Breast epithelium (tissue), 4 donors: ENCODE measurements at regions not wholly inside any gene's neighbourhood (a gene's known extent, or its start where the extent isn't known, plus 50 kb on each side); places are given as distances from the start of the nearest gene placed in this dataset.

Experiments used
- DNase-seq, 2 donors: peaks; one replicate each; pipeline ENCODE4 v3.0.0-alpha.2; 2019; ENCODE audit warnings: low spot score in 2 of 2
- H3K27ac ChIP-seq, 2 donors: fragments of 200-600 bp; sonication (generic) in 1 of 2; one replicate each; pipeline ENCODE4 v1.5.1; 2016 to 2019; ENCODE audit warnings: mild to moderate bottlenecking in 1 of 2
- H3K27me3 ChIP-seq, 2 donors: fragments of 200-600 bp; sonication (generic) in 1 of 2; one replicate each; pipeline versions ENCODE4 v1.5.1 to v1.6.0; 2017 to 2019; ENCODE audit warnings: control low read depth in 1 of 2, mild to moderate bottlenecking in 1 of 2
- H3K36me3 ChIP-seq: fragments of 200-600 bp; one replicate; pipeline ENCODE4 v1.5.1; 2019
- H3K4me1 ChIP-seq, 2 donors: fragments of 200-600 bp; sonication (generic); one replicate each; pipeline ENCODE4 v1.5.1; 2016 to 2019; ENCODE audit warnings: control low read depth in 1 of 2
- H3K4me3 ChIP-seq, 3 donors: fragments of 200-600 bp; sonication (generic); 1 replicate in 2 of 3; 2 replicates in 1 of 3; pipeline ENCODE4 v1.5.1; 2016 to 2019; ENCODE audit warnings: mild to moderate bottlenecking in 3 of 3, moderate library complexity in 2 of 3
- H3K9me3 ChIP-seq, 2 donors: fragments of 200-600 bp; sonication (generic) in 1 of 2; one replicate each; pipeline ENCODE4 v1.5.1; 2016 to 2019; ENCODE audit warnings: control low read depth in 1 of 2
- CTCF ChIP-seq, 3 donors: fragments of 450-650 bp; IDR thresholded peaks; one replicate each; pipeline ENCODE4 v1.5.1; 2016 to 2017; ENCODE audit warnings: antibody characterized with exemption in 3 of 3, mild to moderate bottlenecking in 3 of 3, moderate library complexity in 3 of 3
- POLR2A ChIP-seq: fragments of 450-650 bp; IDR thresholded peaks from one replicate; pipeline ENCODE4 v1.6.1; 2016; ENCODE audit warnings: antibody characterized with exemption, mild to moderate bottlenecking, moderate library complexity
- POLR2AphosphoS5 ChIP-seq, 3 donors: sonication (generic); formaldehyde crosslinking; IDR thresholded peaks; one replicate each; pipeline ENCODE4 v1.6.1; 2017; ENCODE audit warnings: antibody characterized with exemption in 3 of 3
- intact Hi-C: fragments of 100-400 bp; cut with DNase I; formaldehyde crosslinking; loops from one replicate; pipeline ENCODE4 v1.15.1; 2023; ENCODE audit warnings: low total_unique reads

GRCh38 chr1:222334026-222334680 lies 213.8 kb downstream of the HHIPL2 start:
- Histone ChIP-seq H3K36me3 (no peaks in the 10 kb centered on the region), H3K9me3 (no peaks in the 10 kb centered on the region), H3K27me3 (no peaks in the 10 kb centered on the region), H3K27ac (no peak overlapping the region), H3K4me1 (no peaks in the 10 kb centered on the region), H3K4me3 (no peak overlapping the region)
- DNase-seq = no peak
- TF ChIP-seq POLR2A = no peak
- no peak for TF ChIP-seq POLR2AphosphoS5 (IDR thresholded peaks at IDR 0.05)
- no peak for TF ChIP-seq CTCF (IDR thresholded peaks at IDR 0.05)
- intact Hi-C loops = no loop called here

DNA sequence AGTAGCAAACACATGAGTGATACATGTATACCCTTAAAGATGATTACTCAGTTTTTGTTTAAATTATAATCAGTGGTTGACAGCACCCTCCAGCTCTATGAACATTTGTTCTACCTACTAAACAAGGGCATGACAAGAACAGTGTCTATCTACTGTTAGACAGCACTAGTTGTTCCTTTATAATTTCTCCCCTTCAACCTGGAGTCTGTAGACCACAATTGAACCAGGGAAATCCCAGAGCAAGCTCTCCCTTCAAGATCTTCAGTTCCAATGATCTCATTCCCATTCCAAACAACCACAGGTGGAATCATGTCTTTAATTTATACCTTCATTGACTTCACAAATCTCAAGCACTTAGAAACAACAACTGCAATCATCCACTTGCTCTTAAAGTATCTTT lies 216.1 kb downstream of the HHIPL2 start:
- intact Hi-C loops = no loop called here
- Histone ChIP-seq H3K36me3 (no peaks in the 10 kb centered on the region), H3K27ac (no peak overlapping the region), H3K27me3 (no peaks in the 10 kb centered on the region), H3K9me3 (no peaks in the 10 kb centered on the region), H3K4me3 (no peak overlapping the region), H3K4me1 (no peaks in the 10 kb centered on the region)
- no peak for DNase-seq
- TF ChIP-seq CTCF (IDR thresholded peaks at IDR 0.05) (no peak), POLR2AphosphoS5 (IDR thresholded peaks at IDR 0.05) (no peak), POLR2A (no peak)

- H3K36me3 ChIP-seq = no peaks in the 10 kb centered on the region
- no peak for DNase-seq
- no peaks in the 10 kb centered on the region for H3K9me3 ChIP-seq
- no peak overlapping the region for H3K27ac ChIP-seq
- no peaks in the 10 kb centered on the region for H3K4me1 ChIP-seq
- H3K27me3 ChIP-seq = no peaks in the 10 kb centered on the region
- intact Hi-C loops = no loop called here
- H3K4me3 ChIP-seq = no peak overlapping the region
- no peak for TF ChIP-seq CTCF (IDR thresholded peaks at IDR 0.05)
- TF ChIP-seq POLR2AphosphoS5 (IDR thresholded peaks at IDR 0.05) = no peak
- TF ChIP-seq POLR2A = no peak
Measured at GRCh38 chr1:222331340-222331739, 216.6 kb downstream of the HHIPL2 start.

DNA sequence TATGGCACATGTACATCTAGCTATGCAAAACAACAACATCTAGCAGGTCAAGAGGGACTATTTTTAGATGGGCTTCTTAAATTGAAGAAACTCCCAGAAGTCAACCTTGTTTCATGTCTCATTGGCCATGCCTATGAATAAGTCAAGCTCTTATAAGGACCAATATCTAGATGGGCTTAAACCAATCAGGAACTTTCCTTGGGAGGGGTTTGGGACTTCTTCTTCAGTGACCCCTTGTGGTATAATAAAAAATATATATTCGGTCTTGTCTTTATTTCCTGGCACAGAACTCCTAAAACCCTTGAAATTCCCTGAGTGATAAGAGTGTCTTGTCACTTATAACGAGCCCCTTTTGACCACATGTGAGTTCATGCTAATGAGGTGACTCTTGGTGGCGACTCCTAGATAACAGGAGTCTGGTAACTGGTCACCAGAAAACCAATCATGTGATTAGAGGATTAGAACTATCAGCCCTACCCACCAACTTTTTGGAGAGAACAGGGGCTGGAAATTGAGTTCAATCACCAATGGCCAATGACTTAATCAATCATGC lies 218.3 kb downstream of the HHIPL2 start:
- Histone ChIP-seq H3K36me3 (no peaks in the 10 kb centered on the region), H3K27me3 (no peaks in the 10 kb centered on the region), H3K27ac (no peak overlapping the region), H3K4me3 (no peak overlapping the region), H3K4me1 (no peaks in the 10 kb centered on the region), H3K9me3 (no peaks in the 10 kb centered on the region)
- DNase-seq = no peak
- intact Hi-C loops = no loop called here
- TF ChIP-seq CTCF (IDR thresholded peaks at IDR 0.05) (no peak), POLR2A (no peak), POLR2AphosphoS5 (IDR thresholded peaks at IDR 0.05) (no peak)

DNA sequence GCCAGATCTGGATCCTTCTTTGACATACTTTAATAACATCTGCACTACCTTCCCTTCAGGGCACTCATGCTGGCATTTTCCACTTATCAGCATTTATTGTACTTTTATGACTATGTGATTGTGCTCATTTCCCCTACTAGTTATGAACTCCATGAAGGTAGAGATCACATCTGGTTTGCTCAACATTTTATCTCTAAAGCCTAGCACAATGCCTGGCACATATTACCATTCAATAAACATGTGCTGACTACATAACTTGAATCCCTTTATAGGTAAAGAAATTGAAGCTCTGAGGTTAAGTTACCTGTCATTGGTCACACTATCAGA lies 221.2 kb downstream of the HHIPL2 start:
- no peak for TF ChIP-seq POLR2AphosphoS5 (IDR thresholded peaks at IDR 0.05)
- no peak for TF ChIP-seq POLR2A
- no peak for TF ChIP-seq CTCF (IDR thresholded peaks at IDR 0.05)
- H3K27ac ChIP-seq = no peak overlapping the region
- no peaks in the 10 kb centered on the region for H3K4me1 ChIP-seq
- no peak for DNase-seq
- no peaks in the 10 kb centered on the region for H3K36me3 ChIP-seq
- no peak overlapping the region for H3K4me3 ChIP-seq
- no peaks in the 10 kb centered on the region for H3K27me3 ChIP-seq
- H3K9me3 ChIP-seq = no peaks in the 10 kb centered on the region
- intact Hi-C loops = no loop called here
